GM12872 (cell line): ENCODE measurements at regions not wholly inside any gene's neighbourhood (a gene's known extent, or its start where the extent isn't known, plus 50 kb on each side); places are given as distances from the start of the nearest gene placed in this dataset.

ENCODE experiments used
- CTCF ChIP-seq: IDR thresholded peaks from 3 replicates; pipeline ENCODE4 v1.5.1; 2011; ENCODE audit warnings: low read depth, mild to moderate bottlenecking, low read length, moderate library complexity; ENCODE audit not compliant: insufficient read depth

GRCh38 chr15:59841036-59841435 is 151.9 kb upstream of the BNIP2 start:
- no peak for TF ChIP-seq CTCF

DNA sequence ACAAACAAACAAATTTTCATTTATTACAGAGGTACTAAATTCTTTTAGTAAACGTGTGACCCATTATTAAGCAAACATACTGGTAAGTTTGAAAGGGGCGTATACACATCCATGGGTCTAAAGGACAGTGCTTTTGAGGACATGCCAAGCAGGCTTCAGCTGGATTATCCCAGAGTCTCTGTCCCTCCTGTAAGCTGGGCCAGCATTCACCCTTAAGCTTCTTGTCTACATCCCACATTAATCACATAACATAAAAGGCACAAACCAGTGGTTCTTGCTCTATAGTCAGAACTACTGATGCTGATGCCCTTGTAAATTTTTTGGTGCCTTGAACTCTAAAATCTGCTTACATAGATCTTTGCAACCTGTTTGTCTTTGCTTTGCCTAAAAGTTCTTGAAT is 150.8 kb upstream of the BNIP2 start:
- TF ChIP-seq CTCF: no peak

DNA sequence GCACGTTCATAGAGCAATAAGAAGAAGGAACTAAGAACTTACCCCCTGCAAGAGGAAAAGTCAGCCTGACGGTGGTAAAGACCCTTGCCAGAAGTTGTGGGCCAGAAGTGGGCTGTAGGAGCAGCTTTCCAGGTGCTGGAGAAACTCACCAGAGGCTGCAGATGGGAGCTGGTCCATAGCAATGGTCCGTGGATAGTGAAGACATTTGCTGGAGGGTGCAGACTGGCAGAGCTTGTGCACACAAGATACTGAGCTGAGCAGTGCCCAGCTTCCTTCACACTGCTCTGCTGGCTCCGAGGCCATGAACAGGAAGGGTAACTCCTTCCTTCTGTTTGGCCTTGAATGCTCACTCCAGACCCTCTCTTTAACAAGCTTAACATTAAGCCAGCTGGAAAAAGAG is 149.8 kb upstream of the BNIP2 start:
- no peak for TF ChIP-seq CTCF

GRCh38 chr15:59835776-59836175 is 146.7 kb upstream of the BNIP2 start:
- TF ChIP-seq CTCF: no peak

DNA sequence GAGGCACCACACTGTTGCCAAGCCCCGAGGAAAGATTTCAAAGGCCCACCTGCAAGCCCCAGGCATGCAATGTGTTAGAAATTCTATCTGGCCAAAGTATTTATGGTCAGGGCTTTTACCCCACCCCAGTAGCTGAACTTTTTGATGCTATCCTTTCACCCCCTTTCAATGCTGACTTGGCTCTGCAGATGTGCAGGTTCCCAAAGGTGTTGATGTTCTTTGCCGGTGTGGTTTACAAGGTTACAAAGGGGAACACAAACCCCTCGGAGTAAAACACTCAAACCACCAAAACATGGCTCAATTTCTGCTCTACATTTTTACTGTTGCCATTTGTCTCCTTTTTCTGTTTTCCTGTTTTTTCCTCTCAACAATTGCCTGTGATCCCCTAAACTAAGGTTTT is 145.4 kb upstream of the BNIP2 start:
- no peak for TF ChIP-seq CTCF

DNA sequence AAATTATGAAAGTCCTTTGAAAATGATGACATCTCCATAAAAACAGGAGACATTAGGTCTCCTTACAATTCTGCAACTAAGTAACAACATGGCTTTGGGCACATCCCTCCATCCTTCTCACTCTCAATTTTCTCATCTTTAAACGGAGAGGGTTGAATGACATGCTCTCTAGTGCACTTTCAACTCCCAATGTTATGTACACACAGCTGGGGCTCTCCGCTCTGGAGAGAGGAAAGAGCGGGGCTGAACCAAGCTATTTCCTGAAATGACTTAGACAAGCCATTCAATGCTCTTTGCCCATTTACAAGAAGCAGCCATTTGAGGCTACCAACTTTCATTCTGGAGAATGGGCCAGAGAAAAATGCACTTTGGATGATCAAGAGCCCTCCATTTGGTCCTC is 144.2 kb upstream of the BNIP2 start:
- TF ChIP-seq CTCF: no peak

GRCh38 chr15:59830873-59831272 is 141.8 kb upstream of the BNIP2 start:
- TF ChIP-seq CTCF: no peak

- no peak for TF ChIP-seq CTCF
Measured at GRCh38 chr15:59830098-59830497, 141.0 kb upstream of the BNIP2 start.
